SK-N-MC (cell line): ENCODE measurements at regions not wholly inside any gene's neighbourhood (a gene's known extent, or its start where the extent isn't known, plus 50 kb on each side); places are given as distances from the start of the nearest gene placed in this dataset.

Experiments
- DNase-seq: peaks from one replicate; pipeline ENCODE4 v3.0.0-alpha.2; 2011; ENCODE audit warnings: low read depth, low spot score
- H3K27ac ChIP-seq: fragments of 200-600 bp; sonication (generic); 2 replicates; pipeline ENCODE4 v1.5.1; 2016; ENCODE audit warnings: mixed run types
- H3K36me3 ChIP-seq: fragments of 200-600 bp; sonication (generic); 2 replicates; pipeline ENCODE4 v1.6.1; 2017; ENCODE audit warnings: antibody characterized with exemption, low read length, mixed read lengths; ENCODE audit not compliant: insufficient read depth
- H3K4me3 ChIP-seq: fragments of 200-600 bp; sonication (generic); 2 replicates; pipeline ENCODE4 v1.5.1; 2016
- H3K9ac ChIP-seq: fragments of 200-600 bp; sonication (generic); 2 replicates; pipeline ENCODE4 v1.8.0; 2017; ENCODE audit warnings: mixed run types, mixed read lengths; ENCODE audit not compliant: insufficient read length
- H3K9me3 ChIP-seq: fragments of 200-600 bp; sonication (generic); 2 replicates; pipeline ENCODE4 v1.6.1; 2017; ENCODE audit warnings: low read depth, mild to moderate bottlenecking, antibody characterized with exemption, low read length, moderate library complexity, mixed read lengths
- EZH2 ChIP-seq: fragments of 200-600 bp; sonication (generic); IDR thresholded peaks from one replicate; pipeline ENCODE4 v1.6.1; 2017; ENCODE audit warnings: antibody characterized with exemption
- FOXP2 ChIP-seq: optimal IDR thresholded peaks from 2 replicates; pipeline ENCODE3; 2011; ENCODE audit warnings: mild to moderate bottlenecking, moderate library complexity; ENCODE audit not compliant: insufficient read depth; ENCODE audit errors: extremely low read length, control extremely low read depth
- POLR2AphosphoS5 ChIP-seq: IDR thresholded peaks from 2 replicates; pipeline ENCODE4 v1.6.1; 2012; ENCODE audit warnings: mild to moderate bottlenecking, low read depth, low read length, borderline replicate concordance

DNA sequence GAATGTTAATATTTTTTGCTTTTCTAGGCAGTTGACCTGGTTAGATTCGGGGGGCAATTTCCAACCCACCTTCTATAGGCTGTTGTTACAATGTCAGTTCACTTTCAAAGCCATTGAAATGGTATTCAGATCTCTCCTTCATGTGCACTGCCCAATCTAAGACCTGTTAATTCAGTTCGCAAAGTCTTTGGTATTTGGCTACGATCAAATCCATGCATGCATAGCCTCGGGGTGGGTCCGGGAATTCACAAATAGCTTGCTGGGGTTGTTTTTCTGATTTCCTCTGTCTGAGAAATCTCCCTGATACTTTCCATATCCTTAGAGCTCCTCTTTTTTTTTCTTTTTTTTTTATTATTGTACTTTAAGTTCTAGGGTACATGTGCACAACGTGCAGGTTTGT, 252.6 kb upstream of the SPAG17 start:
- DNase-seq = no peak
- no peak for TF ChIP-seq EZH2
- no peak for TF ChIP-seq POLR2AphosphoS5
- no peak for TF ChIP-seq FOXP2
- Histone ChIP-seq H3K9me3 (no peaks in the 10 kb centered on the region), H3K36me3 (no peaks in the 10 kb centered on the region), H3K9ac (no peak overlapping the region), H3K4me3 (no peak overlapping the region), H3K27ac (no peak overlapping the region)

DNA sequence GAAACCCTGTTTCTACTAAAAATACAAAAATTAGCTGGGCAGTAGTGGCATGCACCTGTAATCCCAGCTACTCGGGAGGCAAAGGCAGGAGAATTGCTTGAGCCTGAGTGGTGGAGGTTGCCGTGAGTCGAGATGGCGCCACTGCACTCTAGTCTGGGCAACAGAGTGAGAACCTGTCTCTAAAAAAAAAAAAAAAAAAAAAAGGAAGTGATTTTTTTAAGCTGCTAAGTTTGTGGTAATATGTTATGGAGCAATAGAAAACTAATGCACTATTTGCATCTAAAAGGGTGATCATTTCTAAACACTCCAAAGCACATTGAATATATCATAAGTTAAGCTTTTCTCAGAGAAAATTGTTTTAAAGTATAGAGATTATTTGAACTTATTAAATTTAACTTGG, 244.8 kb upstream of the SPAG17 start:
- Histone ChIP-seq H3K9ac (no peak overlapping the region), H3K36me3 (no peaks in the 10 kb centered on the region), H3K4me3 (no peak overlapping the region), H3K27ac (no peak overlapping the region), H3K9me3 (no peaks in the 10 kb centered on the region)
- no peak for DNase-seq
- TF ChIP-seq POLR2AphosphoS5 = no peak
- no peak for TF ChIP-seq EZH2
- TF ChIP-seq FOXP2 = no peak

DNA sequence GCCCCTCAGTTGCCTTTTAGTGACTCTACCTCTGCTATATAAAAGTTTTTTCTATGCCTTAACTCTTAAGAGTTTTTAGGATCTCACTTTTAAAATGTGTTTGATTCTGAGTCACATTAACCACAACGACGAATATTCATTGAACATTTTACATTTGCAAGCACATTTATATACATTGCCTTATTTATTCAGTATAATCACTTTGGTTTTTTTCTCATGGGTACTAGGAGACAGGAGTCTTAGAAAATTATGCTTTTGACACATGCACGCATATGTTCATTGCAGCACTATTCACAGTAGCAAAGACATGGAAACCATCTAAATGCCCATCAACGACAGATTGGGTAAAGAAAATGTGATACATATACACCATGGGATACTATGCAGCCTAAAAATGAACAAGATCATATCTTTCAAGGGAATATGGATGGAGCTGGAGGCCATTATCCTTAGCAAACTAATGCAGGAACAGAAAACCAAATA, 236.9 kb upstream of the SPAG17 start:
- Histone ChIP-seq H3K4me3 (no peak overlapping the region), H3K9ac (no peak overlapping the region), H3K9me3 (no peaks in the 10 kb centered on the region), H3K27ac (no peak overlapping the region), H3K36me3 (no peaks in the 10 kb centered on the region)
- no peak for DNase-seq
- no peak for TF ChIP-seq EZH2

DNA sequence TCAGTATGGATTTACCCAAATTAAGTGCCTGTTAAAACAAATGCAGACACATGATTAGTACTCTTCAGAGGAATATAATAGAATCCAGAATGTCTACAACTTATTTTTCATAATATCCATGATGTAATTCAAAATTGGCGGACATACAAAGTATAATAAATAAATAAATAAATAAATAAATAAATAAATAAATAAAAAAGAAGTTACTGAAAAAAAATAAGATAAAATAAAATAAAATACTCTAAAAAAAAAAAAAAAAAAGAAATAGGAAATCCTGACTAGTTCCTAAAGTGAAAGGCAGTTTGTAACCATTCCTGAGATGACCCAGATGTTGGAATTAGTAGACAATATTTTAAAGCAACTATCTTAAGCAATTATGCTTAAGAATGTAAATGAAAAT, 219.0 kb upstream of the SPAG17 start:
- Histone ChIP-seq H3K36me3 (no peaks in the 10 kb centered on the region), H3K4me3 (no peak overlapping the region), H3K27ac (no peak overlapping the region), H3K9me3 (no peaks in the 10 kb centered on the region), H3K9ac (no peak overlapping the region)
- DNase-seq = no peak
- TF ChIP-seq POLR2AphosphoS5 (no peak), EZH2 (no peak), FOXP2 (no peak)

DNA sequence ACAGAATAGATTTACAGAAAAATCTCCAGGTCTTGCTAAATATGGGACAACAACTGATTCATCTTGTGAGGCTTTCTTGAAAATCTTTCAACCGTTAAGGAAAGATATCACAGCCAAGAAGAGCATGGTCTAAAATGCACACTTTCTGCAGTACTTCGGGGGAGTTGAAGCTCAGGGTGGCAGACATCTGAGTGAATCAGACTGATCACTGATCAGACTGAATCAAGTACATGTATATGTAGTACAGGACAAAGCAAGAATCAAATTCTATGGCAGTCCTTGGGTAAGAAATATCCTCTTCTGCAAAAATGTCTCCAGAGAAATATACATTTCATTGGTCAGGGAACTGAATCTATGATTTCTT, 212.4 kb upstream of the SPAG17 start:
- H3K27ac ChIP-seq = no peak overlapping the region
- H3K36me3 ChIP-seq = no peaks in the 10 kb centered on the region
- TF ChIP-seq POLR2AphosphoS5 (no peak), EZH2 (no peak), FOXP2 (no peak)

DNA sequence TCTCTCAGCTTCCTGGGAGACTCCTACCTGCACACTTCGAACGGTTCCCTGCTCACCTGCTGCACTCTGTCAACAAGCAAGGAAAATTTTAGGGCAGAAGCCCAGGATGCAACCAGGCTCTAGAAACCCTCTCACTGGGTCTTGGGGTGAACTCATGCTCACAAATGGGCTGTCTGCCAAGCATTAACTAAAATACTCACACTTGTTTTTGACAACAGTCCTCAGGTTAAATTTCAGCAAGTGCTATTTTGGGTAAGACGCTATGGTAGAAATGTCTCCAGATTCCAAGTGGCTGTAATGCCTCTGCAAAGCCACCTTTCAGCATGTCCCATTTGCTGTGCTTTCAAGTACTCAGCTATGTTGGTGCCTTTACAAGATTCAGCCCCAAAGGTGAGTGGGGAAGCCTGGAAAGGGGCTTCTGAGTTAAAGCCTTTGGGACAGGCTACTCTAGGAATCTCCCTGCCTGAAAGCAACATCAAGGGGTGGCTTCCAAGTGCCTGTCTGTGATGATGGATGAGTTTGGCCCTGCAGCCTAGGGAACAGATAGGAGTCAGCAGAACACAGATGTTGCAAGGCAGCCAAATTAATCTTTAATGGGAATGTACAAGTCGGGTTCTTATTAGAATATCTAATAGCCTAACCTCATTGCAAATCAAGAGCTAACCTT, 211.9 kb upstream of the SPAG17 start:
- TF ChIP-seq EZH2 (no peak), POLR2AphosphoS5 (no peak), FOXP2 (no peak)
- H3K9ac ChIP-seq = no peak overlapping the region
- H3K4me3 ChIP-seq = no peak overlapping the region
- H3K36me3 ChIP-seq = no peaks in the 10 kb centered on the region
- no peak overlapping the region for H3K27ac ChIP-seq
- no peak for DNase-seq
- H3K9me3 ChIP-seq = no peaks in the 10 kb centered on the region

More for the DNA sequence above, 212.4 kb upstream of the SPAG17 start:
- H3K4me3 ChIP-seq = no peak overlapping the region
- no peak overlapping the region for H3K9ac ChIP-seq
- no peak for DNase-seq
- no peaks in the 10 kb centered on the region for H3K9me3 ChIP-seq

DNA sequence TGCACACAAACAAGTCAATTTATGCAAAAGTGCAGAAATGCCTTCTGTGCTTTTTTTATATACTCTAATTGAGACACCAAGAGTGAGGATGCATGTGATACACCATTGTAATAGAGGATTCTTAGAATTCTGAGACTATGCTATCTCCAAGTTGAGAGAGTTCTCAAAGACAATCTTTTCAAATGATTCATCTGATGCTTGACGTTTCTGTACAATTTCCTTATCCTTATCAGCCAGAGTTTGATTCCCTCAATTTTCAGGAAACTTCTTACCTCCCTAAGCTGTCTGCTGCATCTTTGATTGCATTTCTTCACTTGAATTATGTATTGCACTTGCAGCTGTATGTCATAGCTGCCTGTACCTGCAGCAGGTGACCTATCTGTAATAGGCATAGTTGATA, 211.3 kb upstream of the SPAG17 start:
- TF ChIP-seq EZH2 (no peak), FOXP2 (no peak), POLR2AphosphoS5 (no peak)
- H3K4me3 ChIP-seq = no peak overlapping the region
- H3K9me3 ChIP-seq = no peaks in the 10 kb centered on the region
- no peak overlapping the region for H3K27ac ChIP-seq
- DNase-seq = no peak
- H3K9ac ChIP-seq = no peak overlapping the region
- no peaks in the 10 kb centered on the region for H3K36me3 ChIP-seq

DNA sequence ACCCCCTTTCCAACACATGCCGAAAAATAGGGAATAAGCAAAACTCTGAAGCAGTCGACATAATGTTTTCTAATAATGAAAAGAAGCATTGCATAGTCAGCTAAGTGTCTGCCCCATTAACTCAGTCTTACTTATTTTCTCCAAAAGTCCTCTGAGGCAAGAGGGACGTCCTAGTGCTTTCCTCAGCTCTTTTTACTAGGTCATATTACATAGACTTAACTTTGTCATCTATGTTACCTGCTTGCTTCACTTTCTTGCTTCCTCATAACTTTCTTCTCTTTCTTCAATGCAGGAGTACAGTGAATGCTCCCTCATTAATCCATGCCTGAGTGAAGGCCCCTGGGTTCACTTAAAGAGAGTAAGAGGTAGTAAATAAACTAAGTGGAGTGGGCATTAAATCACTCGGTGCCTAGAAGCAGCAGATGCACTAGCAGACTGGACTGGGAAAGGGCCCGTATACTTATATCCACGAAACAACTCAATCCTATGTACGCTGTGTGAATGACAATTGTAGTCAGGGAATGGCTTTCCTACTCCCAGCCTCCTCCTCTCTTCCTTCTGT, 210.5 kb upstream of the SPAG17 start:
- Histone ChIP-seq H3K27ac (no peak overlapping the region), H3K4me3 (no peak overlapping the region), H3K9ac (no peak overlapping the region), H3K36me3 (no peaks in the 10 kb centered on the region), H3K9me3 (no peaks in the 10 kb centered on the region)
- TF ChIP-seq POLR2AphosphoS5 = no peak
- TF ChIP-seq FOXP2 = no peak
- no peak for TF ChIP-seq EZH2
- DNase-seq = no peak

DNA sequence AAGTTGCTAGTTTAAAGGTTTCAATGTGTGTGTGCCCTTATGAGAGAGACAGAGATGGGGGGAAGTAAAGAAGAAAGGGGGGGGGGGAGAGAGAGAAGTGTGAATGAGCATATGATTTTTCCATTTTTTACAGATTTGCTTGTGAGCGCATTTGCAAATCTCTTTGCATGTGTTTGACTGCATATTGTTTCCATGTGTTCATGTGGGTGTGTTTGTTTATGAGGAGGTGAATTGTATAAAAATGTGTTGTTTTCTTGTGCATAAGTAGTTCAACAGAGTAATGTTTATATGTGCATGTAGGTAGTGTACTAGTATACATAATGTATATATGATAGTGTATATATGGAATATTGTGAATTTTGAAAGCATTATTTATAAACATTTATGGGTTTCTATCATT, 205.9 kb upstream of the SPAG17 start:
- Histone ChIP-seq H3K9ac (no peak overlapping the region), H3K9me3 (no peaks in the 10 kb centered on the region), H3K4me3 (no peak overlapping the region), H3K27ac (no peak overlapping the region), H3K36me3 (no peaks in the 10 kb centered on the region)
- TF ChIP-seq POLR2AphosphoS5 = no peak
- no peak for TF ChIP-seq EZH2
- TF ChIP-seq FOXP2 = no peak
- no peak for DNase-seq
